NCI-H1092 treated with DMSO at 0.1 percent for 48 hours (cell line): ENCODE measurements at regions not wholly inside any gene's neighbourhood (a gene's known extent, or its start where the extent isn't known, plus 50 kb on each side); places are given as distances from the start of the nearest gene placed in this dataset.
"Not testable (repeated sequence)": the region's sequence is repeated elsewhere in the genome, so short reads cannot be mapped to it uniquely, and the experiment has no call there.

Experiments
- DNase-seq: peaks from one replicate; lab custom pipeline; 2025; lab: John Stamatoyannopoulos, UW

GRCh38 chr15:56811586-56811985 lies 78.3 kb upstream of the ZNF280D start:
- DNase-seq = no peak

- no peak for DNase-seq
Observed at GRCh38 chr15:56808160-56808559, 74.9 kb upstream of the ZNF280D start.

- no peak for DNase-seq
Observed at GRCh38 chr15:56806148-56806536, 72.8 kb upstream of the ZNF280D start.

- no peak for DNase-seq
Observed at GRCh38 chr15:56805466-56806147, 72.3 kb upstream of the ZNF280D start.

GRCh38 chr15:56804938-56805337 lies 71.6 kb upstream of the ZNF280D start:
- DNase-seq = no peak

- no peak for DNase-seq
Observed at GRCh38 chr15:56804279-56804678, 71.0 kb upstream of the ZNF280D start.

- DNase-seq = no peak
Observed at GRCh38 chr15:56802161-56802560, 68.9 kb upstream of the ZNF280D start.

- no peak for DNase-seq
Observed at GRCh38 chr15:56798639-56799038, 65.3 kb upstream of the ZNF280D start.

GRCh38 chr15:56797720-56798275 lies 64.5 kb upstream of the ZNF280D start:
- DNase-seq = no peak

GRCh38 chr15:56795502-56795901 lies 62.2 kb upstream of the ZNF280D start:
- no peak for DNase-seq

- no peak for DNase-seq
Observed at GRCh38 chr15:56794553-56795329, 61.4 kb upstream of the ZNF280D start.

- no peak for DNase-seq
Observed at GRCh38 chr15:56794165-56794552, 60.9 kb upstream of the ZNF280D start.

GRCh38 chr15:56792211-56792610 lies 58.9 kb upstream of the ZNF280D start:
- DNase-seq = no peak

- DNase-seq = not testable (repeated sequence)
Observed at GRCh38 chr15:56791521-56791920, 58.2 kb upstream of the ZNF280D start.

- no peak for DNase-seq
Observed at GRCh38 chr15:56788359-56788758, 55.0 kb upstream of the ZNF280D start.

- DNase-seq = no peak
Observed at GRCh38 chr15:56786966-56787365, 53.7 kb upstream of the ZNF280D start.

- DNase-seq = no peak
Observed at GRCh38 chr15:56783857-56784661, 50.8 kb upstream of the ZNF280D start.

- DNase-seq = no peak
Observed at GRCh38 chr15:56783156-56783856, 50.0 kb upstream of the ZNF280D start.
